CD14-positive monocyte (primary cell): ENCODE measurements at regions not wholly inside any gene's neighbourhood (a gene's known extent, or its start where the extent isn't known, plus 50 kb on each side); places are given as distances from the start of the nearest gene placed in this dataset.

Experiments
- DNase-seq, 3 donors: peaks; one replicate each; pipeline ENCODE4 v3.0.0-alpha.2; 2011 to 2022
- H2AFZ ChIP-seq: 2 replicates; pipeline ENCODE4 v1.6.0; 2012; ENCODE audit warnings: mild to moderate bottlenecking, low read depth, low read length, inconsistent platforms; ENCODE audit not compliant: insufficient read depth, poor library complexity, severe bottlenecking
- H3K27ac ChIP-seq, 2 donors: 1 replicate in 1 of 2; 2 replicates in 1 of 2; pipeline ENCODE4 v1.5.1; 2012 to 2013; ENCODE audit warnings: low read length in 2 of 2, control low read depth in 1 of 2, inconsistent platforms in 1 of 2, low read depth in 1 of 2, mild to moderate bottlenecking in 1 of 2
- H3K27me3 ChIP-seq, 2 donors: one replicate each; pipeline versions ENCODE4 v1.6.0 to v1.6.1; 2011 to 2013; ENCODE audit warnings: low read length in 2 of 2; ENCODE audit not compliant: control insufficient read depth in 2 of 2, insufficient read depth in 2 of 2
- H3K36me3 ChIP-seq, 2 donors: replicated peaks in 1 of 2; 1 replicate in 1 of 2; 2 replicates in 1 of 2; pipeline versions ENCODE4 v1.5.1 to v1.6.1; 2012 to 2013; ENCODE audit warnings: low read length in 2 of 2, control low read depth in 1 of 2, inconsistent platforms in 1 of 2, mild to moderate bottlenecking in 1 of 2; ENCODE audit not compliant: insufficient read depth in 2 of 2, control insufficient read depth in 1 of 2
- H3K4me1 ChIP-seq, 2 donors: 1 replicate in 1 of 2; 2 replicates in 1 of 2; pipeline versions ENCODE4 v1.5.1 to v1.6.1; 2012 to 2013; ENCODE audit warnings: low read length in 2 of 2, control low read depth in 1 of 2, inconsistent platforms in 1 of 2, mild to moderate bottlenecking in 1 of 2, moderate library complexity in 1 of 2; ENCODE audit not compliant: insufficient read depth in 2 of 2, control insufficient read depth in 1 of 2
- H3K4me2 ChIP-seq: replicated peaks from 2 replicates; pipeline ENCODE3; 2012; ENCODE audit warnings: low read length, moderate library complexity, mild to moderate bottlenecking; ENCODE audit not compliant: poor library complexity, severe bottlenecking; ENCODE audit errors: extremely low read depth
- H3K4me3 ChIP-seq, 3 experiments: fragments of 200-600 bp in 1 of 3; sonication (generic) in 1 of 3; replicated peaks in 1 of 3; 1 replicate in 2 of 3; 2 replicates in 1 of 3; pipeline ENCODE4 v1.5.1; 2011 to 2013; ENCODE audit warnings: low read length in 3 of 3, mild to moderate bottlenecking in 3 of 3, control low read depth in 2 of 3, low read depth in 2 of 3, inconsistent platforms in 1 of 3, moderate library complexity in 1 of 3
- H3K79me2 ChIP-seq: 2 replicates; pipeline ENCODE4 v1.6.0; 2012; ENCODE audit warnings: mild to moderate bottlenecking, control low read depth, inconsistent platforms, low read length, moderate library complexity; ENCODE audit not compliant: insufficient read depth
- H3K9ac ChIP-seq: 2 replicates; pipeline ENCODE4 v1.6.0; 2017; ENCODE audit warnings: low read length, mild to moderate bottlenecking; ENCODE audit not compliant: insufficient read depth, poor library complexity, severe bottlenecking
- H3K9me3 ChIP-seq, 2 donors: replicated peaks in 1 of 2; 1 replicate in 1 of 2; 2 replicates in 1 of 2; pipeline versions ENCODE4 v1.5.1 to v1.6.1; 2012 to 2013; ENCODE audit warnings: low read length in 2 of 2, control low read depth in 1 of 2; ENCODE audit not compliant: control insufficient read depth in 1 of 2, insufficient read depth in 1 of 2
- H4K20me1 ChIP-seq: 2 replicates; pipeline ENCODE4 v1.6.0; 2012; ENCODE audit warnings: mild to moderate bottlenecking, low read length, control low read depth, moderate library complexity; ENCODE audit not compliant: insufficient read depth
- H3K27ac Mint-ChIP-seq, 7 donors: one replicate each; pipeline ENCODE4 v1.8.0; 2020; ENCODE audit warnings: mild to moderate bottlenecking in 7 of 7, mixed read lengths in 7 of 7, moderate library complexity in 6 of 7, inconsistent platforms in 2 of 7
- H3K27me3 Mint-ChIP-seq, 3 donors: one replicate each; pipeline ENCODE4 v1.8.0; 2021 to 2022; ENCODE audit warnings: low read depth in 3 of 3, mild to moderate bottlenecking in 3 of 3, mixed read lengths in 3 of 3, moderate library complexity in 3 of 3, inconsistent platforms in 1 of 3
- H3K36me3 Mint-ChIP-seq, 2 donors: one replicate each; pipeline ENCODE4 v1.8.0; 2020; ENCODE audit warnings: mixed read lengths in 2 of 2, inconsistent platforms in 1 of 2, mild to moderate bottlenecking in 1 of 2
- H3K4me1 Mint-ChIP-seq: one replicate; pipeline ENCODE4 v1.8.0; 2020; ENCODE audit warnings: mild to moderate bottlenecking, mixed read lengths
- H3K4me3 Mint-ChIP-seq, 2 donors: one replicate each; pipeline ENCODE4 v1.8.0; 2020; ENCODE audit warnings: mild to moderate bottlenecking in 2 of 2, mixed read lengths in 2 of 2, moderate library complexity in 1 of 2
- H3K9me3 Mint-ChIP-seq, 7 donors: one replicate each; pipeline ENCODE4 v1.8.0; 2020 to 2022; ENCODE audit warnings: mixed read lengths in 7 of 7, mild to moderate bottlenecking in 6 of 7, moderate library complexity in 6 of 7, inconsistent platforms in 2 of 7
- WGBS: methylation state at CpG from one replicate; pipeline ENCODE4 v1.1.5; 2013; ENCODE audit warnings: missing lambda C conversion rate; ENCODE audit not compliant: insufficient coverage; 5-methylcytosine and 5-hydroxymethylcytosine counted together
- intact Hi-C, 2 donors: fragments of 100-400 bp; cut with micrococcal nuclease; formaldehyde crosslinking; loops; one replicate each; pipeline versions ENCODE4 v1.15.0 to v1.15.1; 2023
- TF ChIP-seq, protein P1 (sequence below): fragments of 200-600 bp; IDR thresholded peaks from one replicate; pipeline ENCODE4 v1.8.0; 2022; ENCODE audit warnings: antibody characterized with exemption, mild to moderate bottlenecking

DNA sequence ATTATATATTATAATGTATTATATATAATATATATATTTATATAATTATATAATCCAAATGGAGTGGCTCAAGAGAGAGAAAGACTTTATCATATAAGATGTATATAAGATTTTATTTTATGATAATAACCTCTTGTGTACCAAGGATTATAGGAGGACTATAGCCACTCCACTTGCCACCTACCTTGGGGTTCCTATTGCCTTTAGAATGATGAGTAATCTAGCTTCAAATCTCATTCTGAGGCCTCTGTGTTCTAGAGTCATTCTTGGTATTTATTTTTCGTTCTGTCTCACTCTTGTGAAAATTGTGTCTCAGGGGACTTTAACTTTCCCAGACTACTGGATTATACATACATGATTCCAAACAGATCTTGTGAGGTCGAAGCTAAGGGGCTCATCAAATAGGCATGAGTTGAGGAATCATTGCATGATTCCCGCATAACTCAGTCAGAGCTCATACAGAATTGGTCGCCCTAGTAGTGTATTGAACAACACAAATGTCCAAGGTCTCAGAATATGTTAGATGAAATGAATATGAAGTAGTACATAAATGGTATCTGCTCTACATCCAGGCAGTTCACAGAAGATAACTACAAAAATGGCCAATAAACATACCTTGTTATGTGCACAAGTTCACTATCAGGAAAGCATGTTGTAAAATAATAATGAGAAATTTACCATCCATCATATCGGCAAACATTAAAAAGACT, 159.5 kb upstream of the RNPC3 start:
- intact Hi-C loops, result no loop called here
- H3K36me3 Mint-ChIP-seq, result no peaks in the 10 kb centered on the region
- no peak overlapping the region for H3K4me3 Mint-ChIP-seq
- peaks cover 0 to 7% (median 0%) of the 10 kb centered on the region in 7 donors for H3K9me3 Mint-ChIP-seq
- peaks cover 0 to 1% of the 10 kb centered on the region in 2 donors for H3K9me3 ChIP-seq
- WGBS, result 90% methylated on average over 3 of the region's 5 CpGs
- no peak for DNase-seq
- H3K4me3 ChIP-seq, result no peak overlapping the region
- H2AFZ ChIP-seq, result no peak overlapping the region
- H3K27me3 Mint-ChIP-seq, result no peaks in the 10 kb centered on the region
- H3K4me1 Mint-ChIP-seq, result no peaks in the 10 kb centered on the region
- H3K27ac ChIP-seq, result no peak overlapping the region
- H3K36me3 ChIP-seq, result no peaks in the 10 kb centered on the region
- H3K4me2 ChIP-seq, result no peak overlapping the region
- no peaks in the 10 kb centered on the region for H3K27me3 ChIP-seq
- no peaks in the 10 kb centered on the region for H4K20me1 ChIP-seq
- H3K4me1 ChIP-seq, result no peaks in the 10 kb centered on the region
- TF ChIP-seq, protein P1, sequence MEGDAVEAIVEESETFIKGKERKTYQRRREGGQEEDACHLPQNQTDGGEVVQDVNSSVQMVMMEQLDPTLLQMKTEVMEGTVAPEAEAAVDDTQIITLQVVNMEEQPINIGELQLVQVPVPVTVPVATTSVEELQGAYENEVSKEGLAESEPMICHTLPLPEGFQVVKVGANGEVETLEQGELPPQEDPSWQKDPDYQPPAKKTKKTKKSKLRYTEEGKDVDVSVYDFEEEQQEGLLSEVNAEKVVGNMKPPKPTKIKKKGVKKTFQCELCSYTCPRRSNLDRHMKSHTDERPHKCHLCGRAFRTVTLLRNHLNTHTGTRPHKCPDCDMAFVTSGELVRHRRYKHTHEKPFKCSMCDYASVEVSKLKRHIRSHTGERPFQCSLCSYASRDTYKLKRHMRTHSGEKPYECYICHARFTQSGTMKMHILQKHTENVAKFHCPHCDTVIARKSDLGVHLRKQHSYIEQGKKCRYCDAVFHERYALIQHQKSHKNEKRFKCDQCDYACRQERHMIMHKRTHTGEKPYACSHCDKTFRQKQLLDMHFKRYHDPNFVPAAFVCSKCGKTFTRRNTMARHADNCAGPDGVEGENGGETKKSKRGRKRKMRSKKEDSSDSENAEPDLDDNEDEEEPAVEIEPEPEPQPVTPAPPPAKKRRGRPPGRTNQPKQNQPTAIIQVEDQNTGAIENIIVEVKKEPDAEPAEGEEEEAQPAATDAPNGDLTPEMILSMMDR, result no peak
- no peaks in the 10 kb centered on the region for H3K79me2 ChIP-seq
- no peak overlapping the region for H3K9ac ChIP-seq
- H3K27ac Mint-ChIP-seq, result no peak overlapping the region

DNA sequence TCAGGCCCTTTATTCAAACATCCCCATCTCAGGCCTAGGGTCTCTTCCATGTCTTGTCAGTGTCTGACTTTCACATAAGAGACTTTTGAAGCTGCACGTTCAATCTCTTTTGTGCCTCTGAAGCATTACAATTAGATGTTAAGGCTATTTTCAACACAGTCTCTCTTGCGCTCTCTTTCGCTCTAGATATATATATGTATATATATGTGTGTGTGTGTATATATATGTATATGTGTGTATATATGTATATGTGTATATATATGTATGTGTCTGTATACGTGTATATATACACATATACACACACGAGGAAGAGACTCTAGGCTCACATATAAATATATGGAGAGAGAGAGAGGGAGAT, 162.5 kb upstream of the RNPC3 start:
- Histone ChIP-seq H4K20me1 (no peaks in the 10 kb centered on the region), H3K79me2 (no peaks in the 10 kb centered on the region), H3K36me3 (no peaks in the 10 kb centered on the region), H2AFZ (no peak overlapping the region), H3K4me2 (no peak overlapping the region), H3K27ac (no peak overlapping the region), H3K27me3 (no peaks in the 10 kb centered on the region), H3K9me3 (no peaks in the 10 kb centered on the region), H3K9ac (no peak overlapping the region), H3K4me1 (no peaks in the 10 kb centered on the region), H3K4me3 (no peak overlapping the region)
- Mint-ChIP-seq H3K27me3 (no peaks in the 10 kb centered on the region), H3K4me1 (no peaks in the 10 kb centered on the region), H3K4me3 (no peak overlapping the region), H3K9me3 (peaks cover 0 to 3% (median 0%) of the 10 kb centered on the region in 7 donors), H3K36me3 (no peaks in the 10 kb centered on the region), H3K27ac (no peak overlapping the region)
- DNase-seq, result no peak
- TF ChIP-seq, protein P1, result no peak
- intact Hi-C loops, result no loop called here
- no CpG with 5 or more reads among the region's 5 CpGs for WGBS
